Colon (tissue), 2 donors: ENCODE measurements at regions not wholly inside any gene's neighbourhood (a gene's known extent, or its start where the extent isn't known, plus 50 kb on each side); places are given as distances from the start of the nearest gene placed in this dataset.
"Not testable (repeated sequence)": the region's sequence is repeated elsewhere in the genome, so short reads cannot be mapped to it uniquely, and the experiment has no call there.

ENCODE experiments used
- FAIRE-seq: peaks from 2 replicates; lab custom pipeline; 2012; peaks lifted over from hg19 to GRCh38; lab: Jason Lieb, UNC
- donor health status: control.
- donor health status: control.

DNA sequence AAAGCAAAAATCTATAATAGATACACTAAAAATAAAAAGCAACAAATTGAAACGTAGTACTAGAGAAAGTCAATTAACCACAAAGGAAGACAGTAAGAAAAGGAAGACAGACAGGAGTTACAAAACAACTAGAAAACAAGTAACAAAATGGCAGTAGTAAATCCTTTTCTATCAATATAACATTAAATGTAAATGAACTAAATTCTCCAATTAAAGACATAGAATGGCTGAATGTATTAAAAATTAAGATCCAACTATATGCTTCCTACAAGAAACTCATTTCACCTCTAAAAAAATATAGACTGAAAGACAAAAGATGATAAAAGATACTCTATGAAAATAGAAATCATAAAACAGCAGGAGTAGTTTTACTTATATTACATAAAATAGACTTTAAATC lies 79.1 kb downstream of the CTH start:
- FAIRE-seq: peak; percentile 76

DNA sequence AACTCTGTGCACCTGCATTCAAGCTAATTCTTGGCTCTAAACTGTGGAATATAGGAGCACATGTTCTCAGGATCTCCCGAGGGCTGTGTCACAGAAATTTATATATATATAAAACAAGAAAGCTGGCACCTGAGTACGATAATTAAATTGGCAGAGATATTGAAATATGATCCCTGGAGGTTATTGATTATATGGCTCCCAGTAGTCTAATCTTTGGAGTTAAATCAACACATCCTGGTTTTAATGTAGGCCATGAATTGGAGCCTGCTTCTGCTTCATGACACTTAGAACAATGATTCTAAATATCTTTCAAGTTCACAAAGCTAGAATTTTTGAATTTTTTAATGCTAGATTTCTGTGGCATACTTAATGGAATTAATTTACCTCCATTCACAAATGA lies 84.3 kb downstream of the CTH start:
- FAIRE-seq: no peak

DNA sequence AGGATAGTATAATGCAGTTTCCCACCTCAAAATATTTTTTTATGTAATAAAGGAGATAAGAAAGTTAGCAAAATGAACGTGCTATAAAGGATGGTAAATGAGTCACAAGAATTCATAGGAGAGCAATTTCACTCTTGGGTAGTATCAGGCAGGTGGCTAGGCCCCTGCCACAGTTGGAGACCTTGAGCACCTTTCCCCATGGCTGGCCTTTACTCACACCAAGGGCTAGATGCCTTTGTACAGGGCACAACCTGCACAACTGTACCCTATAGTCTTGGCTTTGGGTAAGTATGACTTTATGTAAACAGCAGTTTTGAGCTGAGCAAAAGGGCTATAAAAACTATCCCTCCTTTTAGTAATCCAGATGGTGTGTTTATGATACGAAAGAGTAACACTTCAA lies 85.1 kb downstream of the CTH start:
- FAIRE-seq: no peak

DNA sequence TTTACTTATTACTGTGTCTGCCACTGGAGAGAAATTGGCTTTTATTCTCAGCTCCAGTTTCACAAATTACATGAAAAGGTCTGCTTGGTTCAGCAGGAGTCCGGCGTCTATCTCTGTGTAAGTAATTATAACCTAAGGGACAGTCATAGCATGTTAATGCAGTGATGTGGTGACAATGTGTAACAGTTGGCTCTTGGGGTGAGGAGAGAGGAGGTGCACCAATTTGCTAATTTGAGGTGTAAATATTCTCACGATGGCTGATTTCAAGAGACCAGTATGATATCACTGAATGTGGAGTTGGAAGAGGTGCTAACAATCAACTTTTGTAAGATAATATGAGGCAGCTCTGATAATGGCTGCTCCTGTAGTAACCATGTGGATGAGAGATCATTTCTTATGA lies 86.1 kb downstream of the CTH start:
- no peak for FAIRE-seq

DNA sequence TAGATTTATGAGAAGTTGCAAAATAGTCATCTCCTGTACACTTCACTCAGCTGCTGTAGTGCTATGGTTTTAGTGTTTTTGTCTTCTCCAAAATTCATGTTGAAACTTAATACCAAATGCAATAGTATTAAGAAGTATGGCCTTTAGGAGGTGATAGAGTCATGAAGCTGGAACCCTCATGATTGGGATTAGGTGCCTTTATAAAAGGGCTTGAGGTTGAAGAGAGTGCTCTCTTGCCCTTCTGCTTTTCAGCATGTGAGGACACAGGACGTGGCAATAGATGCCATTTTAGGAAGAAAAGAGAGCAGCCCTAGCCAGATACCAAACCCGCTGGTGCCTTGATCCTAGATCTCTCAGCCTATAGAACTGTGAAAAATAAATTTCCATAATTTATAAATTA lies 87.6 kb downstream of the CTH start:
- no peak for FAIRE-seq

DNA sequence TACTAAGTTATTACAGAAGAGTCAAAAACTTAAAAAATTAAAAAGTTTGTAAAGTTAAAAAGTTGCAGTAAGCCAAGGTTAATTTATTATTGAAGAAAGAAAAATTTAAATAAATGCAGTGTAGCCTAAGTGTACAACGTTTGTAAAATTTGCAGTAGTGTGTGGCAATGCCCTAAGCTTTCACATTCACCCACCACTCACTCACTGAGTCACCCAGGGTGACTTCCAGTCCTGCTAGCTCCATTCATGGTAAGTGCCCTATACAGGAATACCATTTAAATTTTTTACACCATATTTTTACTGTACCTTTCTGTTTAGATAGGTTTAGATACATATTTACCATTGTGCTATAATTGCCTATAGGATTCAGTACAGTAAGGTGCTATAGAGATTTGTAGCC lies 88.6 kb downstream of the CTH start:
- no peak for FAIRE-seq

DNA sequence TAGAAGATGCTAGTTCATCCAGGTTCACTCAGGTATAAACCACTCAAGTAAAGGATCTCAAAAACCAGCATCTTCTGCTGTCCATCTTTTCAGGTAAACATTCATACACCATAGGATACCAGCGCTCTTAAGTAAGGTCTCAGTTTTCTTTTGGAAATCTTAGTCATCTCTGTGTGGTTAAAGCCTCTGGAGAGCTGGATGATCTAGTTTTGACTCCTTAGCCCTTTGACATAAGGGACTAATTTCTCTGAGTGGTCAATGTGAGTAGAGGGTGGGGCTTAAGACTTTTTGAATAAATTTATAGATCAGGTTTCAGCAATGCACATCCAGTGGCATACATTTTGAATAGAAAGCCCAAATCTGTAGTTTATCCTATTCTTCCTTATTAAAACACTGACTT lies 92.3 kb downstream of the CTH start:
- no peak for FAIRE-seq

DNA sequence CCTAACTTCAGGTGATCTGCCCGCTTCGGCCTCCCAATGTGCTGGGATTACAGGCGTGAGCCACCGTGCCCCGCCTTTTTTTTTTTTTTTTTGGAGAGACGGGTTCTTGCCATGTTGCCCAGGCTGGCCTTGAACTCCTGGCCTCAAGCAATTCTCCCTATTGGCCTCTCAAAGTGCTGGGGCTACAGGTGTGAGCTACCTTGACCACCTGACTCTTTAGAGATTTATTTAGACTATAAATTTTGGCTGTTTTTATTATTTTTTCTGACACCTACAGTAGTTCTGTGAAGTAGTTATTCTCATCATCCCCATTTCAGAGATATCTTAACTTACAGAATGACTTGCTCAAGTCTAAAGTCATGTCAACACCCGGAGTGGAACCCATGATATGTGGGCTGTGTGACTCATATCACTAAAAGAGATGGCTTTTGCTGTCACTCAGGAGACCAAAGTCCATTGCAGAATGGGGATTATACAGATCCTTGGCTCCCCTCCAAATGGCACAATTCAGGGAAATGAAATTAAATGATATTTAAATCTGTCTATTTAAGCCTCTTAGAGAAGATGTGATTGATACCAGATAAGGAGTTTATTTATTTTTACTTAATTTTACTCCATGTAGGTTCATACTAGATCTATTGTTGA lies 93.2 kb downstream of the CTH start:
- no peak for FAIRE-seq

DNA sequence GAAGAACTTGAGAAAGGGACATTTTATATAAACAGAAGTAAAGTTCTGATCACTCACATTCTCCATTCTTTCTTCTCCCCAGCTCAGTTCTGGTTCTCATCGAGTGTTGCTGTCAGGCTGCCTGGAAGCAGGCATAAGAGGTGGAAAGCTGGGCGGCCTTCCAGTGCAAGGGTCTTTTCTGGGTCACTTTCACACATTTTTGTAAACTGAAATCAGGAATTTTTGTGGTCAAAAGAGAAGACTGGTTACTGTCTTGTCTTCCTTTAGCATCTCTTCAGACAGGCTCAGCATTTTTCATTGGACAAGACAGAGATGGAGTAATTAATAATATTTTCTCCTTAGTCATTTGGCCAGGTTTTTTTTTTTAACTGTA lies 93.7 kb downstream of the CTH start:
- FAIRE-seq: no peak

DNA sequence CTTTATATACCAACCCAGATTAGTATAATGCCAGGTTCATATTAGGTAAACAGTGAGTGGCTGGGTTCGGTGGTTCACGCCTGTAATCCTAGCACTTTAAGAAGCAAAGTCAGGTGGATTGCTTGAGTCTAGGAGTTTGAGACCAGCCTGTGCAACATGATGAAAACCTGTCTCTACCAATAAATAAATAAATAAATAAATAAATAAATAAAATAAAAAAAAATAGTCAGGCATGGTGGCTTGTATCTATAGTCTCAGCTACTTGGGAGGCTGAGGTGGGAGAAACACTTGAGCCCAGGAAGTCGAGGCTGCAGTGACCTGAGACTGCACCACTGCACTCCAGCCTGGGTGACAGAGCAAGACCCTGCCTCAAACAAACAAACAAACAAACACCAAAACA lies 96.9 kb downstream of the CTH start:
- FAIRE-seq: not testable (repeated sequence)

DNA sequence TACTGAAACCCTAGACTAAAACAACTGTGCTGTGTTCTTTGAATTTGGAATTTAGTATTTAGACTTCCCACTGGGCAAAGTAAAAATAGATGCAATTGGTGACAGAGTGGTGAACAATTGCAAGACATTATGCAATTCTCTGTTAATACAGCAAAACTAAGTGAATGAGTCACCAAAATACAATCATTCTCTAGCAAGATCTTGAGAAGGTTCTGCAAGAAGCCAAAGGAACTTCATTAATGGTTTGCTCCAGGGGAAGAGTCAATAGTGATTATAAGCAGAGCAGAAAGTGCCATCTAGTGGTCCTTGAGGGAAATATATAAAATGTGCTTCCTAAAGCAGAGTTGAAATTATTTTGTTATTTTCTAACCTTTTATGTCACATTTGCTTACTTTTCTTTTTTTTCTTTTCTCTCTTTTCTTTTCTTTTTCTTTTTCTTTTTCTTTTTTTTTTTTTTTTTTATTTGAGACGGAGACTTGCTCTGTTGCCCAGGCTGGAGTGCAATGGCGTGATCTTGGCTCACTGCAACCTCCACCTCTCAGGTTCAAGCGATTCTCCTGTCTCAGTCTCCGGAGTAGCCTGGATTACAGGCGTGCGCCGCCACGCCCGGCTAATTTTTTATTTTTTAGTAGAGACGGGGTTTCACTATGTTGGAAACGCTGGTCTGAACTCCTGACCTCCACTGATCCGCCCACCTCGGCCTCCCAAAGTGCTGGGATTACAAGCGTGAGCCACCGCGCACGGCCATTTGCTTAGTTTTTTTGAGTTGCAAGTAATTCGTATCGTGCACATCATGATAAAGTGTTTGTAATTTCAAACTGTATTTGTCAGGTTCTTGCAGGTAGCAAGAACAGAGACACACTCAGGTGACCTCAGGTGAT lies 99.2 kb downstream of the CTH start:
- peak; percentile 72 for FAIRE-seq

DNA sequence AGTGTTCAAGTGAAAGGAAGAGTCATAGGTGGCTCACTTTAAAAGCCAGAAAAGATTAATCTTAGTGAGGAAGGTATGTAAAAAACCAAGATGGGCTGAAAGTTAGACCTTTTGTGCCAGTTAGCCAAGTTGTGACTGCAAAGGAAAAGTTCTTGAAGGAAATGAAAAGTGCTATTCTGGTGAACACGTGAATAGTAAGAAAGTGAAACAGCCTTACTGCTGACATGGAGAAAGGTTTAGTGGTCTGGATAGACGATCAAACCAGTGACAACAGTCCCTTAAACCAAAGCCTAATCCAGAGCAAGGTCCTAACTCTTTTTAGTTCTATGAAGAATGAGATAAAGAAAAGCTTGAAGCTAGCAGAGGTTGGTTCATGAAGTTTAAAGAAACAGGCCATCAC lies 106.4 kb downstream of the CTH start:
- no peak for FAIRE-seq

DNA sequence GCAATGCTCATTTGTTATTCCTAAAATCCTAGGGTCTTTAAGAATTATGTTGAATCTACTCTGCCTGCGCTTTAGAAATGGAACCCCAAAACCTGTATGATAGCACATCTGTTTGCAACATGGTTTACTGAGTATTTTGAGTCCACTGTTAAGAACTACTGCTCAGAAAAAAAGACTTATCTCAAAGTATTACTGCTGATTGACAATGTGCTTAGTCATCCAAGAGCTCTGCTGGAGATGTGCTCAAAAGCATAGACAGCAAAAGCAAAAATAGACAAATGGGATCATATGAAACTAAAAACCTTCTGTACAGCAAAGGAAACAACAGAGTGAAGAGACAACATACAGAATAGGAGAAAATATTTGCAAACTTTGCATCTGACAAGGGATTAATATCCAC lies 107.0 kb downstream of the CTH start:
- FAIRE-seq: no peak

DNA sequence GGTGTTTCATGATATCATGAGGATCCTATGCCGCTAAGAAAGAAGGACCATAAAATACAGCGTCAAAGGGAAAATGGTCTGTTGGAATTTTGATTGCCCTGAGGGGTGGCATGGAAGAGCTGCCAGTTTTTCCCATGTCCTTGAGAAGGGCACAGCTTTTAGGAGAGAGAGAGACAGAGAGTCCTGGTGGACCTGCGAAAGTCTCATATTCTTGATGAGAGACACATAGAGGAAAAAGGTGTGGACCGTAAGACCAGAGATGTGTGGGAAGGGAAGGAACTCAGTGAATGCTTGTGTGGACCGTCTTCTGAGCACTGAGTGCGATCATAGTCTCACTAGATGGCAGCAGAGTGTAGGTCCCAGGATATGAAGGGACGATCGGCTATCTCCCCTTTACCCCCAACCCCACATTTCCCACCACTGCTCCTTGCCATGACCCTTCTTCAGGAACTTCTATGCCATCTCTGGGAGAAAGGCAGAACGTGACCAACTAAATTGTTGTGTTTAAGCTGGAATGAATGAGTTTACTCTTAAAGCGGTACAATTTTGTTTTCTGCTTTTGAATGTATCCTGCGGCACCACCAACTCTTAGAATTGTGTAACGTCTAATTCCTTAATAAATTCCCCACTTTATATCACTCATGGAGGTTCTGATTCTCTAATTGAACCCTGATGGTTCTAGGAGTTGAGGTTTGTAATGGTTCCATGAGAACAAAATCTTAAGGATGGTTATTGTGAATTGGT lies 117.7 kb downstream of the CTH start:
- no peak for FAIRE-seq

DNA sequence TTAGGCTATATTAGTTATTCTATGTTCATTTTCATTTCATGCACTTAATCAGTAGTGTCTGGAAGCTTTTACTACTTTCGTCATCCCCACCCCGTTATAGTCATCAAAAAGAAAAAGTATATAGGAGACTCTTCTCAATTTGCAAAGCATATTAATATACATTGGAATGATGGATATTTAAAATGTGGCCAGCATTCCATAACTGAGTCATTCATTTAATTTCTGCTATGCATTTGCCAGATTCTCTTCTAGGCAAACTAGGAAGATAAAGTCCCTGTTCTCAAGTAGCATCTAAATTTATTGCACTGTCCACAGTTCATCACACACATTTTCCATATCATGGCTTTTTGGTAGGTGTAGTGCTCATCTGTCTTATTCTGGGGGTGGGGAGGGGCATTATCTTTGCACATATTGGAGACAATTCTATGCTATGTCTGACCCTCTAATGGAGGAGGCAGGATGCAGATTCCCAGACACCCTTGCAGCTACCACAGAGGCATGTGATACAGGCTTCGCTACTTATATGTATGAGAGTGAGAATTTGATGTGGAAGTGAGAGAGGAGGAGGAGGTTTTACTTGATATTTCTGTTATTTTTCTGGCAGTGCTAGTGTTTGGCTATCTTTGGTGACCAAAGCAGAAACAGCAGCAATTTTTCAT lies 125.8 kb downstream of the CTH start:
- FAIRE-seq: no peak

DNA sequence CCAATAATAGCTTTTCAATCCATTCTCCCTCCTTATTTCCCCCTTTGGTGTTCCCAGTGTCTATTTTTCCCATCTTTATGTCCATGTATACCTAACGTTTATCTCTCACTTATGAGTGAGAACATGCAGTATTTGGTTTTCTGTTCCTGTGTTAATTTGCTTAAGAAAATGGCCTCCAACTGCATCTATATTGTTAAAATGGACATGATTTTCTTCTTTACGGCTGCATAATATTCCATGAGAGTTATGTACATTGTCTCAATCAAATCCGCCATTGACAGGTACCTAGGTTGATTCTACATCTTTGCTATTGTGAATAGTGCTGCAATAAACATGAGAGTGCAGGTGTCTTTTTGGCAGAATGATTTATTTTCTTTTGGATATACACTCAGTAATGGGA lies 126.7 kb downstream of the CTH start:
- no peak for FAIRE-seq

DNA sequence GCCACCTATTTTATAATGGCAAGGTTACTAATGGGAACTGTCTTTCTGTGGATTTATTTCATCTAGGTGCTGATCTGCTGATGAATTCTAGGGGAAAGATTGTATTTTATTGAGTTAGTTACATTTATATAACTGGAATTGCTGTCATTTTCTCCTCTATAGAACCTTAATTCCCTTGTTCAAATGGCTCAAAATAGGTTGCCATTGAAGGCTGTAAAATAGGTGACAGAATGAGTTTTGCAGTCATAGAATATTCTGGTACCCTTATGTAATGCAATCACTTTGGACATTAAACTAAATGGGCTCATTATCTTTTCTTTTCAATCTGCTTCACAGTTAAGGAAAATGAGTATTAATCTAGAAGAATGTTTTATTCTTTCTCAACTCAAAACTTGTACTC lies 131.0 kb downstream of the CTH start:
- no peak for FAIRE-seq

DNA sequence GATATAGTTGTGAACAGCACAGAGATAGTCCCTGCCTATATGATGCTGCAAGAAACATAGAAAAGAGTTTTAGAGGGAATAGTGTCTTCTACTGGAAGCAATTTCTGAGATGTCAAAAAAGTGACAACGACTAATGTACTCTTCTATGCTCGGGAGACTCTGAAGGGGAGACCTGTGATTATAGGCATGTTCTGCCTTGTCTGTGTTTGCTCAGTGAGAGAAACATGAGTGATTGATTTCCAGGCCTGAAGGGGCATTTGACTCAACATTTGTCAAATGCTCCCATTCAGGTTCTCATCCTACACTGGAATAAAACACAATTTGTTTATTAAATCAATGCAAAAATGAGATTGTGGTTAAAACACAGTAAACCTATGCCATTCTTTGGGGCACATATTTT lies 131.8 kb downstream of the CTH start:
- no peak for FAIRE-seq

DNA sequence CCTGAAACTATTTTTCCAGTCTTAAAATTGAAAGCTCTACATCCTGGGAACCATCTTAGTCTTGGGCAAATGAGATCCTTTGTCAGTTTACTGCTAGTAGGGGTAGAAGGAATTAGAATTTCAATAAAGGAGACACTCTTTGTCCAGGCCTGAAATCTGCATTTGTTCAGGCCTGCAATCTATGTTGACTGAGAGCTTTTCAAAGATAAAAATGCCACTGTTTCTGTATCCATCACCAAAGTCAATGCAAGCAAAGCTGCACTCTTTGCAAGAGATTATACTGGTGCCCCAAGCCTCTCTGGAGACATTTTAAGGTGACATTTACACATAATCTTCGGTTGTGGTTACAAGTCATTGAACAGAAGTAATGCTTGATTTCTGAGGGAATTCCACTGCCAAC lies 135.7 kb downstream of the CTH start:
- no peak for FAIRE-seq

DNA sequence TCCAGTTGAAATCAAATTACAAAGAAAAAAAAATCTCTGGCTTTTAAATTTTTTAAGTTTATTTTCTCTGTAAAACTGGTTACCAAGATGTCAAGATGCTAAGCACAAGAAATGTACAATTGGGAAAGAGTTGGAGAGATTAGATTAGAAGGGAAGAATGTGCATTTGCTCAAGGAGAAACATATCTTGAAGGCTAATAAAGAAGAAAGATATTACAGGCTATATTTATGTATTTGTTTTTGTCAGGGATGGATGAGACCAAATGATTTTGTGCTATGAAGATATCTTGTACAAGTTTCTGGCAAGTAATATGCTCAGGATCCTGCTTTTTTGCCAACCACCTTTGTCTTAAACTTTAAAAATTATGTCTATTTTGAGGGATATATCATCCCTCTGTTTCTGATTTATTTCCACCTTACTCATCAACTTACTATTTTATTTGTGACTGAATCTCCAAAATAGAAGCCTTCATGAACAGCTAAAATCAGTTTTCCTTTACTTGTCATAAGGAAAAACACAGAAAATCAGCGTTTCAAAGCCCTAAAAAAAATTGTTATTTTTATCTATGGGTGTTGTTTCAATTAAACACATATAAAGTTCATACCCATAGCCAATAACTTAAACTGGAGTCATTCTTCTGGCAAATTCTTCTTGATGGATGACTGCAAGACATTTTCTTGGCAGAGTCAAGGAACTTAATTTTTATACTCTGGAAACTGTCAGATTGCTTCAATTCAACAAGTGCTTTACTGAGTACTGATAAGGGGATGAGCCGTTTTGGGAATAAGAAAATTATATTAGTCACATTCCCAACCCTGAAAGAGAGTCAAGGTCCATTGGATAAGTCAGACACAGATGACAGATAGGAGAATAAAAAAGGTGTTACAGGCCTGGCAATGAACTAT lies 141.8 kb downstream of the CTH start:
- FAIRE-seq: no peak

DNA sequence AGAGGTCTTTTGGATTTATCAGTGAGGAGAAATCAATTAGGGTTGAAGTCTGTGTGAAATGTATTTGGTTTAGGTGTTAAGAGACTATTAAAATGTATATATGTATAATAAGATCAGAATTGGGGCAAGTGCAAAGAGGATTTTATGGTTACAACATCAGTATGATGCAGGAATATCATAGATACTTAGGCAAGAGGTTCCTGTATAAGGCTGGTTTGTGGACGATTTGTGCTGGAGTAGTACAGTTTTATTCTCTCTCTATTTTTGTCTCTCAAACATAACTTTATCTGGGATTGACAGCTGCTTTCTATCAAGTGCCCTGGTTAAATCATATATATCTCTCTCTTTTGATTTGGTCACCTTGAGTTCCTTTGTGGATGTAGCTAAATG lies 142.5 kb downstream of the CTH start:
- no peak for FAIRE-seq

DNA sequence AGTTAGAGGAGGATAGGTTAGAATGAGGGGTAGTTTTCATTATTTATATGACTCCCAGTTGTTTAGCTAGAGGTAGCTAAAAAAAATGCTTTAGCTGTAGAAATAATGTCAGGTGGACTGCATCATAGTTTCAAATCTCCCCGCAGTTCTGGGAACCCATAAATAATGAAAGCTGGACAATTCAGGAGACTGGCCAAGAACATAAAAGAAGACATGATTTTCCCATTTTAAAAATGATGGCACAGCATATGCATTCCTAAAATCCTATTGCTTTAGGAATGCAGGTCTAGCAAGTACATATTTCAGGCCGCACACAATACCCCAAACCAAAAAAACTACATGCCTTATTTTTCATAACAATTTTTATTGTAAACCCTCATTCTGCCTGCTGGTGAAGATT lies 143.3 kb downstream of the CTH start:
- FAIRE-seq: no peak
